OCI-LY1 (cell line): ENCODE measurements at regions not wholly inside any gene's neighbourhood (a gene's known extent, or its start where the extent isn't known, plus 50 kb on each side); places are given as distances from the start of the nearest gene placed in this dataset.

Source experiments
- CTCF ChIP-seq: fragments of 200-600 bp; sonication (generic), shearing (Covaris generic); IDR thresholded peaks from 2 replicates; pipeline ENCODE4 v1.5.1; 2017; ENCODE audit warnings: mild to moderate bottlenecking, antibody characterized with exemption, low read length, moderate library complexity, mixed read lengths
- EZH2 ChIP-seq: fragments of 200-600 bp; sonication (generic), shearing (Covaris generic); IDR thresholded peaks from 2 replicates; pipeline ENCODE4 v1.8.0; 2017; ENCODE audit warnings: borderline replicate concordance, mixed run types, mild to moderate bottlenecking, antibody characterized with exemption, low read length, moderate library complexity, mixed read lengths

GRCh38 chr6:50277774-50278173, 228.0 kb upstream of the DEFB112 start:
- TF ChIP-seq CTCF (no peak), EZH2 (no peak)
